ENCODE measurements at regions not wholly inside any gene's neighbourhood (a gene's known extent, or its start where the extent isn't known, plus 50 kb on each side); places are given as distances from the start of the nearest gene placed in this dataset.

DNA sequence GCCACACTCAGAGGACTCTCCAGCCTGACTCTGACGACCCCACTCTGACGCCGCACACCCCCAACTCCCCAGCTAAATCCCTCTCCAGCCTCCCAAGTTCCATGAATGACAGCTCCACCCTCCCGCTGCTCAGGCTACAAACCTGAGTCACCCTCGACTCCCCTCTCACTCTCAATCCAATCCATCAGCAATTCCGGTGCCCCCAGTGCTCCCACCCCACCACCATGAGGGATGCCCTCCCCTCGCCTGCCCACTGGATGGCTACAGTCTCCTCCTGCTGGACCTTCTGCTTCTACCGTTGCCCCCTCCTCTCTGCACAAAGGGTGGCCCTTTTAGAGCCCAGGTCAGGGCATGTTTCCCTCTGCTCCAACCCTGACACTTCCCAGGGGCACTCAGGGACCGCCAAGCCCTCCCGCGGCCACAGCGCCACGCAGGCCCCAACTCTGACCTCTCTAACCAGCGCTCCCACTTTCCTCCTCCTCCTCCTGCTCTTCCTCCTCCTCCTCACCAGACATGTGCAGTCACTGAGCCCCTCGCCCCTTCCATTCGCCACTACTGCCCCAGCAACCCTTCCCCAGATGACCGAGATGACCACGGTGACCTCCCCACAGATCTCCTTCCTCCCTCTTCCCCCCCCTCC lies 69.5 kb upstream of the NUP50 start:
- intact Hi-C loops (cut with DNase I), result no loop called here
- DNase-seq (ENCODE audit: low spot score), result no peak

DNA sequence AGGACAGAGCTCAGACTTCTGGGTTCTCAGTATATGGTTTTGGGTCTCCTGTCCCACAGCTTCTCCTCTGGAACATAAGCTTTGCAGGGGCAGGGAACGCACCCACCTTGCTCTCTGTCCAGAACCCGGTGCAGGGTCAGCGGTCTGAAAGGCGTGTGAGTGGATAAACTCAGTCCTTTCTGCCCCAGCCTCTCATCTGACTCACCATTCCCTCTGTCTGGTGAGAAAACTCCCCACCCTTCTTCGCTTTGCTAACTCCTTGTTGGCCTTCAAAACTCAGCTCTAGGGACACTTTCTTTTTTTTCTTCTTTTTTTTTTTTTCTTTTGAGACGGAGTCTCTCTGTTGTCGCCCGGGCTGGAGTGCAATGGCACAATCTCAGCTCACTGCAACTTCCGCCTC lies 68.9 kb upstream of the NUP50 start:
- intact Hi-C loops (cut with DNase I), result no loop called here
- DNase-seq (ENCODE audit: low spot score), result no peak

- DNase-seq (ENCODE audit: low spot score), result no peak
- intact Hi-C loops (cut with DNase I), result no loop called here
Measured at GRCh38 chr22:45096256-45096907, 67.3 kb upstream of the NUP50 start.

- no peak for DNase-seq (ENCODE audit: low spot score)
- intact Hi-C loops (cut with DNase I), result no loop called here
Measured at GRCh38 chr22:45097061-45097460, 66.7 kb upstream of the NUP50 start.

DNA sequence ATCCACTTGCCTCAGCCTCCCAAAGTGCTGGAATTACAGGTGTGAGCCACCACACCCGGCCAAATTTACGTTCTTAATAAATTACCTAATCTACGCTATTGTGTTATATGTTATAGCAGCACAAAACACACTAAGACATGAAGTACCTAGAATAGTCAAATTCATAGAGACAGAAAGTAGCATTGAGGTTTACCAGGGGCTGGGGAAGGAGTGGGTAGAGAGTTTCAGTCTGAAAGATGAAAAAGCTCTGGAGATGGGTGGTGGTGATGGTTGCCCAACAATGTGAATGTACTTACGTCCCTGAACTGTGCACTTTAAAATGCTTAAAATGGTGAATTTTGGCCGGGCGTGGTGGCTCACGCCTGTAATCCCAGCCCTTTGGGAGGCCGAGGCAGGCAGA lies 65.7 kb upstream of the NUP50 start:
- DNase-seq (ENCODE audit: low spot score), result no peak
- intact Hi-C loops (cut with DNase I), result no loop called here

DNA sequence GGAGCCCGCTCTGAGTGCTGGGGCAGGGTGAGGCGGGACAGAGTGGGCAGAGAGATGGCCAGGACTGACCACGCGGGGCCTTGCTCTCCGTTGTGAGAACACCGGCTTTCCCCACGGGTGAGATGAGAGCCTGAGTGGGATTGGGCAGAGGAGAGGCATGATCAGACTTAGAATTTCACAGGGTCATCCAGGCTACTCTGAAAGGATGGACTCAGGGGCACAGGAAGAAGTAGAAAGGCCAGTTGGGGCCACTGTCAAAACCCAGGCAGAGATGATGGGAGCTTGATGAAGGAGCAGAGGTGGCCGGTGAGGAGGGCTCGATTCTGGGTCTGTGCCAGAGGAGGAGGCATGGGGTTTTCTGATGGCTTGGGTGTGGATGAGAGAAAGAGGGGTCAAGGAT lies 63.8 kb upstream of the NUP50 start:
- DNase-seq (ENCODE audit: low spot score), result no peak
- intact Hi-C loops (cut with DNase I), result no loop called here

DNA sequence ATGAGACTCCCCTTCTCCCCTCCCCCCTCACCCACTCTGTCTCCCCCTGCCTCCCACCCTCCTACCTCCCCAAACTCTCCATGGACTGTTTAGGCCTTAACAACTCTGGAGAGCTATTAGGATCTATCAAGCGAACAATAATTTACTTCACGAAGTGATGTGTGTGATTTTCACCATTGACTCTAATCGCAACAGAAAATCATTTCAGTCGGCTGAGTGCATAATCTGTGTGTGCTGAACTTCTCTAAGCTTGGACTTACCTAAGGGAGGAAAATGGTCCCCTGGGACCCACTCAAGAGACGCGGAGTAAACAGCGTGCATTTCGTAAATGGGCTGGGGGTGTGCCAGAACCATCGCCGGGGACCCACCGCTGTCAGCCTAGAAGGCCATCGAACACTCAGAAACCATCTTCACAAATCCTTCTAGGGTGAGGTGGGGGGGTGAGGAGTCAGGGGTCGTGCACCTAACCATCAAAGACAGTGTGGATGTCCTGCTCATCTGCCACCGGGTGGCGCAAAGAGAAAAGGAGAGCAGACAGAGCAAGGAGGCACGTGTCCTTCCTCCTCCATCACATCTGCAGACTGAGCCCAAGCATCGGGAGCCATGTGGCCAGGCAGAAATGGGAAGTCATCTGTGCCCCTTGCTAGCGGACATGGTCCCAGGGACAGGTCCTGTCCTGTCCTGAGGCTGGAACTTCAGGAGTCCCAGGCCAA lies 62.1 kb upstream of the NUP50 start:
- intact Hi-C loops (cut with DNase I), result no loop called here
- DNase-seq (ENCODE audit: low spot score), result peak; percentile 84

DNA sequence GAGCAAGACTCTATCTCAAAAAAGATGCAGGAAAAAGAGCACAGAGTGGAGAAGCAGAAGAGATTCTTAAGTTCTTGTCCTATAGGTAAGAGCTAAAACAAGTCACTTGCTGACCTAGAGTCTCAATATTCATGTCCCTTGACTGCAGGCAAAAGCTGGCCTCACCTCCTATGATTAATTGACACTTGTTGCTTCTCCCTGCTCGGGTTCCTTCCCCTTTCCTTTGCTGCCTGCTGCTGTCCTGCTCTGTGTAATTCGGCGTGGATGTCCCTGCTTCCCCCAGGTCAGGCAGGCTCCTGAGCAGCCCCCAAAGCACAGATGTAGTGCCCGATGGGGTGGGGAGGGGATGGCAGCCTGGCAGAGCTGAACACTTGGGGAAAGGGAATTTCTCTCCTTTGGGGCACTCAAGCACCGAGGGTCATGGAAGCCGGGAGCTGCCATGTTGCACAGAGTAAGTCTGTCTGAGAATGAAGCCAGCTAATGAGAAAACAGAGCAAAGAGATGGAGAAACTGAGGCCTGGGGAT lies 60.8 kb upstream of the NUP50 start:
- DNase-seq (ENCODE audit: low spot score), result peak; percentile 44
- intact Hi-C loops (cut with DNase I), result no loop called here

GRCh38 chr22:45103756-45104155 lies 60.0 kb upstream of the NUP50 start:
- intact Hi-C loops (cut with DNase I), result no loop called here
- DNase-seq (ENCODE audit: low spot score), result peak; percentile 55

DNA sequence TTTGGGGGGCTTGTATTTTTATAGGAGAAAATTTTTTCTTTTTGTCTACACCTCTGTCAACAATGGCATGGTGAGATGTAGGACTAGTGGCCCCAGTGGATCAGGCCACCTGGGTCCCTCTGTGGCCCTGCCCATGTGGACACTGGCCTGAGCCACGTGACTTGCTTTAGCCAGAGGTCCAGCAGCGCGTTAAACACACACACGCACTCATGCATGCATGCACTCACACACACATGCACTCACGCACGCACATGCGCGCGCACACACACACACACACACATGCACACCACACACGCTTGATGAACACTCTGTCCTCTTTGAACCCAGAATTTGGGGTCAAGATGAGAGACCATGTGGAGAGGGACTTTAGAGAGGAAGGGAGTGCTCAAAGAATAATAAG lies 59.4 kb upstream of the NUP50 start:
- peak; percentile 30 for DNase-seq (ENCODE audit: low spot score)
- intact Hi-C loops (cut with DNase I), result no loop called here

DNA sequence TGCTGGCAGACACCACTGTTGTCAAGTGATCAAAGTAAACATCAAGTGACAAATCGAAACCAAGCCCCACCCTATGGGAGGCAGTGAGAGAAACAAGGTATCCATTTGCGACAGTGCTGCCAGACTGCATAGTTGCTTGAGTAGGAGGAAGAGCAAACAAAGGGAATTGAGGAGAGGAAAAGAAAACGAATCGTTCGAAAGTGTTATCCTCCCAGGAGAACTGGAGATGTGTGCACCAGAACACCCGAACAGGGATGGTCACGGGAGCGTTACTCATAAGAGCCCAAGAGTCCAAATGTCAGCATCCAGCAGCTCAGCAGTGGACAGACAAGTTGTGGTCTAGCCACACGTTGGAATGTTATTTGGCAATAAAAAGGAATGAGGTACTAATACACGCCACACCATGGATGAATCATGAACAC lies 58.4 kb upstream of the NUP50 start:
- DNase-seq (ENCODE audit: low spot score), result peak; percentile 61

GRCh38 chr22:45107671-45108070 lies 56.1 kb upstream of the NUP50 start:
- intact Hi-C loops (cut with DNase I), result no loop called here
- DNase-seq (ENCODE audit: low spot score), result peak; percentile 74

More for the DNA sequence above, 58.4 kb upstream of the NUP50 start:
- intact Hi-C loops (cut with DNase I), result no loop called here

GRCh38 chr22:45112136-45112879 lies 51.4 kb upstream of the NUP50 start:
- DNase-seq (ENCODE audit: low spot score), result no peak
- intact Hi-C loops (cut with DNase I), result no loop called here

Data from posterior vena cava (tissue), 2 donors.